HCT116 (cell line): ENCODE measurements at regions not wholly inside any gene's neighbourhood (a gene's known extent, or its start where the extent isn't known, plus 50 kb on each side); places are given as distances from the start of the nearest gene placed in this dataset.

ENCODE experiments used
- CTCF ChIP-seq, 3 experiments: fragments of 200-600 bp in 1 of 3; sonication (generic) in 1 of 3; IDR thresholded peaks in 2 of 3; conservative IDR thresholded peaks in 1 of 3; 2 replicates each; pipeline ENCODE4 v1.5.1; 2012 to 2017; ENCODE audit warnings: low read depth in 2 of 3, low read length in 2 of 3, antibody characterized with exemption in 1 of 3, borderline replicate concordance in 1 of 3, control low read depth in 1 of 3, mild to moderate bottlenecking in 1 of 3, mixed read lengths in 1 of 3, mixed run types in 1 of 3, moderate library complexity in 1 of 3; ENCODE audit not compliant: insufficient read depth in 1 of 3
- EGR1 ChIP-seq: IDR thresholded peaks from 2 replicates; pipeline ENCODE4 v1.6.1; 2012; ENCODE audit warnings: low read depth
- FOSL1 ChIP-seq: IDR thresholded peaks from 2 replicates; pipeline ENCODE4 v1.6.1; 2012; ENCODE audit warnings: low read depth
- RAD21 ChIP-seq: IDR thresholded peaks from 2 replicates; pipeline ENCODE4 v1.6.1; 2012; ENCODE audit warnings: low read depth, mild to moderate bottlenecking
- SRF ChIP-seq: IDR thresholded peaks from 2 replicates; pipeline ENCODE4 v1.6.1; 2012; ENCODE audit warnings: low read depth
- TCF7L2 ChIP-seq: IDR thresholded peaks from 2 replicates; pipeline ENCODE4 v1.7.0; 2011; ENCODE audit warnings: borderline replicate concordance, inconsistent platforms; ENCODE audit not compliant: insufficient read depth, insufficient read length; ENCODE audit errors: extremely low read depth
- ZBTB33 ChIP-seq: IDR thresholded peaks from 2 replicates; pipeline ENCODE4 v1.6.1; 2011; ENCODE audit warnings: mild to moderate bottlenecking, low read length, moderate library complexity; ENCODE audit not compliant: insufficient replicate concordance; ENCODE audit errors: extremely low read depth

- TF ChIP-seq RAD21: no peak
- no peak for TF ChIP-seq SRF
- no peak for TF ChIP-seq CTCF (IDR thresholded peaks at IDR 0.05 in 2 of 3, conservative IDR thresholded peaks at IDR 0.05 in 1 of 3; ENCODE audit: borderline replicate concordance in 1 of 3, insufficient read depth in 1 of 3, low read depth in 2 of 3, low read length in 2 of 3)
- TF ChIP-seq TCF7L2: no peak
- peak; percentile 52 for TF ChIP-seq FOSL1
- TF ChIP-seq ZBTB33: no peak
- no peak for TF ChIP-seq EGR1
Observed at GRCh38 chr2:52862801-52863200, 904.8 kb upstream of the CHAC2 start.
